Esophagus squamous epithelium (tissue), 5 donors: ENCODE measurements at regions not wholly inside any gene's neighbourhood (a gene's known extent, or its start where the extent isn't known, plus 50 kb on each side); places are given as distances from the start of the nearest gene placed in this dataset.

Source experiments
- DNase-seq: peaks from one replicate; lab custom pipeline; 2025; lab: John Stamatoyannopoulos, UW
- H3K27ac ChIP-seq, 4 donors: fragments of 200-600 bp; sonication (generic); one replicate each; pipeline ENCODE4 v1.5.1; 2016 to 2019; ENCODE audit warnings: mild to moderate bottlenecking in 1 of 4
- H3K27me3 ChIP-seq, 4 donors: fragments of 200-600 bp; sonication (generic); 1 replicate in 3 of 4; 2 replicates in 1 of 4; pipeline versions ENCODE4 v1.5.1 to v1.6.0; 2017 to 2021; ENCODE audit warnings: antibody characterized with exemption in 1 of 4
- H3K36me3 ChIP-seq, 3 donors: fragments of 200-600 bp; sonication (generic); one replicate each; pipeline ENCODE4 v1.5.1; 2016 to 2019
- H3K4me1 ChIP-seq, 3 donors: fragments of 200-600 bp; sonication (generic); one replicate each; pipeline ENCODE4 v1.5.1; 2017 to 2019
- H3K4me3 ChIP-seq, 4 donors: fragments of 200-600 bp; sonication (generic); 1 replicate in 3 of 4; 2 replicates in 1 of 4; pipeline ENCODE4 v1.5.1; 2016 to 2019; ENCODE audit warnings: mild to moderate bottlenecking in 2 of 4, moderate library complexity in 1 of 4
- H3K9me3 ChIP-seq, 3 donors: fragments of 200-600 bp; sonication (generic); one replicate each; pipeline ENCODE4 v1.5.1; 2016 to 2019
- POLR2A ChIP-seq, 4 donors: fragments of 450-650 bp; IDR thresholded peaks; one replicate each; pipeline ENCODE4 v1.6.1; 2017; ENCODE audit warnings: antibody characterized with exemption in 4 of 4, mild to moderate bottlenecking in 4 of 4, moderate library complexity in 3 of 4
- WGBS, 2 donors: methylation state at CpG; one replicate each; pipeline ENCODE4 v1.1.5; 2018; 5-methylcytosine and 5-hydroxymethylcytosine counted together
- intact Hi-C: fragments of 100-400 bp; cut with DNase I; formaldehyde crosslinking; loops from one replicate; pipeline ENCODE4 v1.15.0; 2022
- TF ChIP-seq, protein P1 (sequence below), 6 experiments: fragments of 450-650 bp in 4 of 6; fragments of 200-600 bp in 2 of 6; sonication (generic) in 2 of 6; IDR thresholded peaks; one replicate each; pipeline ENCODE4 v1.5.1; 2016 to 2019; ENCODE audit warnings: antibody characterized with exemption in 6 of 6, mild to moderate bottlenecking in 4 of 6, moderate library complexity in 4 of 6
- donor health status: DM: yes; HTN: yes; CAD: no.

DNA sequence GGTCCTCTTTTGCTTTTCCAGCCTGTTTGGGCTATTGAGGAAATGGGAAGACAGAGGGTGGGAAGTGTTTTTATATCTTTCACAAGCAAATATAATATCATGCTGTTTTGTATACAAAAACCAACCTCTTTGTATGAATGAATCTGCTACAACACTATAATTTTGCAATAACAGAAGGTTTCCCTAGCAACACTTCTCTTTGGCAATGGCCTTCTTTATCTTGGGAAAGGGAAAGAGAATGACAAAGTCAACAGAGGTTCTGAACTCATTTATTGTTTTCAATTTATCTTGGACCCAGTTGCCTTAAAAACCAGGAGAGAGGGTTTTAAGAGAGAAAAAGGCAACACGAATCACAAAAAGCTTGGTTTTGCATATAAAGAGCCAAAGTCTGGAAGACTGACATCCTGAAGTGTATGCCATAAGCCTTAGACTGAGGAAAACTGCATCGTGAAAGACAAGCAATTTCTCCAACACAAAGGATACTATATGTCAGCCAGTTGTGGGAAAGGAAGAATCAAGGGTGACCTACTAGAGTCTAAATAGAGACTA is 121.8 kb upstream of the FAM241A start:
- Histone ChIP-seq H3K27me3 (peaks cover 0 to 13% (median 0%) of the 10 kb centered on the region in 4 donors), H3K4me3 (no peak overlapping the region), H3K4me1 (no peaks in the 10 kb centered on the region), H3K36me3 (no peaks in the 10 kb centered on the region), H3K9me3 (no peaks in the 10 kb centered on the region), H3K27ac (no peak overlapping the region)
- TF ChIP-seq, protein P1, sequence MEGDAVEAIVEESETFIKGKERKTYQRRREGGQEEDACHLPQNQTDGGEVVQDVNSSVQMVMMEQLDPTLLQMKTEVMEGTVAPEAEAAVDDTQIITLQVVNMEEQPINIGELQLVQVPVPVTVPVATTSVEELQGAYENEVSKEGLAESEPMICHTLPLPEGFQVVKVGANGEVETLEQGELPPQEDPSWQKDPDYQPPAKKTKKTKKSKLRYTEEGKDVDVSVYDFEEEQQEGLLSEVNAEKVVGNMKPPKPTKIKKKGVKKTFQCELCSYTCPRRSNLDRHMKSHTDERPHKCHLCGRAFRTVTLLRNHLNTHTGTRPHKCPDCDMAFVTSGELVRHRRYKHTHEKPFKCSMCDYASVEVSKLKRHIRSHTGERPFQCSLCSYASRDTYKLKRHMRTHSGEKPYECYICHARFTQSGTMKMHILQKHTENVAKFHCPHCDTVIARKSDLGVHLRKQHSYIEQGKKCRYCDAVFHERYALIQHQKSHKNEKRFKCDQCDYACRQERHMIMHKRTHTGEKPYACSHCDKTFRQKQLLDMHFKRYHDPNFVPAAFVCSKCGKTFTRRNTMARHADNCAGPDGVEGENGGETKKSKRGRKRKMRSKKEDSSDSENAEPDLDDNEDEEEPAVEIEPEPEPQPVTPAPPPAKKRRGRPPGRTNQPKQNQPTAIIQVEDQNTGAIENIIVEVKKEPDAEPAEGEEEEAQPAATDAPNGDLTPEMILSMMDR (IDR thresholded peaks at IDR 0.05) = no peak
- no peak for TF ChIP-seq POLR2A (IDR thresholded peaks at IDR 0.05)
- intact Hi-C loops = no loop called here
- 23 to 50% methylated on average over 2 of the region's 2 CpGs for WGBS, 2 donors
- no peak for DNase-seq

DNA sequence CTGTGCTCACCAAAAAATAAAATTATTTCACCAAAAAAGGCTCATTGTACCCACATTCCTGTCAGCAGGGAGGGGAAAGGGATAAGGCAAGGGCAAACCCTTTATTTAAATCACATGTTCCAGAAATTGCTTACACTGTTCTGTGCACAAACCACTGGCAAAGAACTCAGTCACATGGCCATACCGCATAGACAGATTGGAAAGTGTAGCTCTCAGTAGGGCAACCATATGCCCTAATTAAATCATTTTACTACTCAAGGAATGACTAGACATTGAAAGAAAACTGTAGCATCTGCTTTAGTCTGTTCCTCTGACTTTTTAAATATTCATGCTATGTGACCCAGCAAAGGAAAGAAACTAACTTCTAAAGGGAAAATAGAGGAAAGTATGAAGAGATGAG is 119.2 kb upstream of the FAM241A start:
- intact Hi-C loops = no loop called here
- WGBS, 2 donors = 87 to 91% methylated on average over 1 of the region's 1 CpG

DNA sequence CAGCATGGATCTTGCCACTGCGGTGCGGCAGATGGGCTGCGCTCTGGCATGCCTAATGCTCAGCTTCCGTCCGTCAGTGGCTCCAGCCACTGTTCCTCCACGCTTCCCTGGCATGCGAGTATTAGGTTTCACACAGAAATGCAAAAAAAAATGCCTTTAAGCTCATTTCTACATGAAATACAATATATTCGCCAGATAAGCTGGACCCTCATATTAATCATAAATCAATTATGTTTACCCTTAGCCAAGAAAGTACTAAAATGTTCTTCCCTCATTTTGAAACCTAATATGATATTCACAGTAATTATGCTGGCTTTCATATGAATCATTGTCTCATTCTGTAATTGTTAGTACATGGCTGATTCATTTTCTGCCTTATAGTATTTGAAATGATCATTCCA is 115.5 kb upstream of the FAM241A start:
- Histone ChIP-seq H3K27ac (peak overlapping the region in 3 of 4 donors; percentile 12 to 54 (median 48)), H3K4me3 (peak overlapping the region in 2 of 4 donors; percentile 10 to 17), H3K9me3 (no peaks in the 10 kb centered on the region), H3K36me3 (no peaks in the 10 kb centered on the region), H3K4me1 (peaks cover 0 to 24% (median 6%) of the 10 kb centered on the region in 3 donors), H3K27me3 (peaks cover 0 to 11% (median 0%) of the 10 kb centered on the region in 4 donors)
- intact Hi-C loops = loop anchor here (10.0 kb wide), 1 partner anchor 85 kb away; no protein-coding TSS in a partner anchor
- TF ChIP-seq POLR2A (IDR thresholded peaks at IDR 0.05) = no peak
- TF ChIP-seq, protein P1 (IDR thresholded peaks at IDR 0.05) = no peak
- DNase-seq = no peak
- WGBS, 2 donors = 28 to 59% methylated on average over 8 of the region's 8 CpGs

More for the DNA sequence above, 119.2 kb upstream of the FAM241A start:
- no peaks in the 10 kb centered on the region for H3K9me3 ChIP-seq
- H3K36me3 ChIP-seq = no peaks in the 10 kb centered on the region
- peaks cover 0 to 13% (median 0%) of the 10 kb centered on the region in 4 donors for H3K27me3 ChIP-seq
- no peak for TF ChIP-seq POLR2A (IDR thresholded peaks at IDR 0.05)
- TF ChIP-seq, protein P1 (IDR thresholded peaks at IDR 0.05) = no peak
- no peak overlapping the region for H3K27ac ChIP-seq
- H3K4me1 ChIP-seq = peaks cover 0 to 16% (median 6%) of the 10 kb centered on the region in 3 donors
- DNase-seq = no peak
- H3K4me3 ChIP-seq = no peak overlapping the region

GRCh38 chr4:112031712-112032328 is 113.4 kb upstream of the FAM241A start:
- no peak for DNase-seq
- no peaks in the 10 kb centered on the region for H3K36me3 ChIP-seq
- no peak overlapping the region for H3K27ac ChIP-seq
- intact Hi-C loops = loop anchor here (10.0 kb wide), 1 partner anchor 87 kb away; no protein-coding TSS in a partner anchor
- H3K4me1 ChIP-seq = peaks cover 0 to 26% (median 6%) of the 10 kb centered on the region in 3 donors
- no peak overlapping the region for H3K4me3 ChIP-seq
- 14 to 21% methylated on average over 6 of the region's 6 CpGs for WGBS, 2 donors
- H3K27me3 ChIP-seq = peaks cover 0 to 11% (median 0%) of the 10 kb centered on the region in 4 donors
- H3K9me3 ChIP-seq = no peaks in the 10 kb centered on the region
- no peak for TF ChIP-seq POLR2A (IDR thresholded peaks at IDR 0.05)
- TF ChIP-seq, protein P1 (IDR thresholded peaks at IDR 0.05) = peak; percentile 43 to 86 (median 59)

DNA sequence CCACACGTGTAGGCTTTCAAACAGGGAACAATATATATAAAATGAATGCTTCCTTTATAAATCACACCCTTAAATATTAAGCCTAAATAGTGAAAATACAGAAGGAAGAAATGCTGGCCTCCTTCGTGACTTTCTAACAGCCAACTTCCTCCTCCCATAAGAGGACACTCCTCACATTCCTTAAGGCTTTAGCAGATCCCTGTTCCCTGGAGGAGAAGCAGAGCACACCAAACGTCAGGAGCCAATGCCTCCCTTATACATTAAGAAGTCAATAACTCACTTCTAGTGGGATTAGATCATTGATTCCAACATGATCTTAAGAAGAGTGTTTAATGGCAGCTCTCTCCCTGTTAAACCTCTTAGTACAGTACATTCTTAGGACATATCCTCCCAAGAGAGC is 108.4 kb upstream of the FAM241A start:
- peaks cover 0 to 4% (median 0%) of the 10 kb centered on the region in 3 donors for H3K4me1 ChIP-seq
- H3K36me3 ChIP-seq = no peaks in the 10 kb centered on the region
- peaks cover 0 to 7% (median 0%) of the 10 kb centered on the region in 4 donors for H3K27me3 ChIP-seq
- H3K9me3 ChIP-seq = no peaks in the 10 kb centered on the region
- no peak for DNase-seq
- TF ChIP-seq, protein P1 (IDR thresholded peaks at IDR 0.05) = no peak
- TF ChIP-seq POLR2A (IDR thresholded peaks at IDR 0.05) = no peak
- WGBS, 2 donors = 12 to 18% methylated on average over 2 to 3 of the region's 3 CpGs
- H3K4me3 ChIP-seq = no peak overlapping the region
- intact Hi-C loops = loop anchor here (10.0 kb wide), 1 partner anchor 92 kb away; no protein-coding TSS in a partner anchor
- H3K27ac ChIP-seq = no peak overlapping the region
